ENCODE measurements at regions not wholly inside any gene's neighbourhood (a gene's known extent, or its start where the extent isn't known, plus 50 kb on each side); places are given as distances from the start of the nearest gene placed in this dataset.

- Histone ChIP-seq H3K27ac (ENCODE audit: insufficient read depth, low read length) (no peak overlapping the region), H3K4ac (ENCODE audit: low read depth, low read length) (no peak overlapping the region), H4K20me1 (ENCODE audit: insufficient read depth, low read length) (no peaks in the 10 kb centered on the region), H2BK5ac (ENCODE audit: low read depth, low read length, poor library complexity, severe bottlenecking) (no peak overlapping the region), H3K36me3 (ENCODE audit: control insufficient read depth, insufficient read depth, low read length) (no peaks in the 10 kb centered on the region), H3K9me3 (ENCODE audit: control insufficient read depth, insufficient read depth, low read length) (peaks cover under 1% of the 10 kb centered on the region; the same call in 1 of the 2 replicates), H3K18ac (ENCODE audit: low read depth, low read length) (no peak overlapping the region), H3K9ac (ENCODE audit: low read depth, low read length) (no peak overlapping the region), H3K4me1 (ENCODE audit: control insufficient read depth, insufficient read depth, low read length) (peaks cover 5% of the 10 kb centered on the region; the same call in 1 of the 2 replicates), H4K91ac (ENCODE audit: insufficient read depth, low read depth, low read length) (no peak overlapping the region), H2BK15ac (ENCODE audit: low read depth, low read length) (no peak overlapping the region), H4K5ac (ENCODE audit: low read depth, low read length) (no peak overlapping the region), H3K4me2 (ENCODE audit: low read depth, low read length) (no peak overlapping the region), H2AK9ac (replicated peaks; ENCODE audit: low read depth, low read length, poor library complexity) (no peak overlapping the region), H3K56ac (ENCODE audit: extremely low read depth, insufficient read depth, low read length) (no peak overlapping the region), H2AFZ (replicated peaks; ENCODE audit: low read length, poor library complexity) (no peak overlapping the region), H2BK120ac (ENCODE audit: low read depth, low read length) (no peak overlapping the region), H3K4me3 (ENCODE audit: insufficient read depth, low read depth, low read length) (no peak overlapping the region), H2BK20ac (ENCODE audit: low read depth, low read length) (no peak overlapping the region), H3K14ac (replicated peaks; ENCODE audit: low read depth, low read length) (no peak overlapping the region), H3K9me1 (ENCODE audit: insufficient read depth, low read length) (peaks cover 12% of the 10 kb centered on the region), H3K79me1 (ENCODE audit: low read depth in 1 of 2, low read length in 2 of 2) (peaks cover 0 to 12% of the 10 kb centered on the region in 2 experiments; a peak in 1 of 4 replicates), H3K27me3 (ENCODE audit: control insufficient read depth, insufficient read depth, low read length) (no peaks in the 10 kb centered on the region), H2AK5ac (ENCODE audit: low read depth, low read length) (no peak overlapping the region), H3K23ac (ENCODE audit: low read depth, low read length) (no peak overlapping the region), H4K8ac (ENCODE audit: low read depth in 2 of 2, low read length in 2 of 2) (no peak overlapping the region)
- no peak for DNase-seq
- in situ Hi-C loops (cut with MboI; ENCODE audit: low sequenced_read_pairs): no loop called here
- TF ChIP-seq RCOR1 (IDR thresholded peaks at IDR 0.05; ENCODE audit: insufficient replicate concordance, low read length): no peak
- TF ChIP-seq CHD1 (IDR thresholded peaks at IDR 0.05; ENCODE audit: low read depth, low read length): no peak
- TF ChIP-seq RFX5 (IDR thresholded peaks at IDR 0.05; ENCODE audit: low read depth, low read length): no peak
- TF ChIP-seq USF2 (IDR thresholded peaks at IDR 0.05; ENCODE audit: low read depth, low read length): no peak
- TF ChIP-seq MAZ (IDR thresholded peaks at IDR 0.05; ENCODE audit: borderline replicate concordance, low read depth, low read length): no peak
- no TSS peak for BruUV-seq (replicated peaks)
- WGBS, 2 experiments (ENCODE audit: extremely low coverage in 2 of 2, insufficient read length in 1 of 2): no CpG with 5 or more reads among the region's 4 CpGs
- dilution Hi-C loops (cut with HindIII; ENCODE audit: low sequenced_read_pairs, unreplicated experiment): no loop called here
- POLR2A ChIA-PET (ENCODE audit: unreplicated experiment): no interaction called here
- intact Hi-C loops (cut with micrococcal nuclease): loop anchor here (5.0 kb wide), 3 partner anchors 202 to 902 kb away; partner anchors contain the start of genes PDS5B and STARD13
- ATAC-seq (ENCODE audit: low read depth): no peak
- CTCF ChIA-PET: no interaction called here
Measured at GRCh38 chr13:33489563-33489962, 204.0 kb upstream of the STARD13 start.

All from IMR-90 (cell line).